ENCODE measurements at regions not wholly inside any gene's neighbourhood (a gene's known extent, or its start where the extent isn't known, plus 50 kb on each side); places are given as distances from the start of the nearest gene placed in this dataset.

DNA sequence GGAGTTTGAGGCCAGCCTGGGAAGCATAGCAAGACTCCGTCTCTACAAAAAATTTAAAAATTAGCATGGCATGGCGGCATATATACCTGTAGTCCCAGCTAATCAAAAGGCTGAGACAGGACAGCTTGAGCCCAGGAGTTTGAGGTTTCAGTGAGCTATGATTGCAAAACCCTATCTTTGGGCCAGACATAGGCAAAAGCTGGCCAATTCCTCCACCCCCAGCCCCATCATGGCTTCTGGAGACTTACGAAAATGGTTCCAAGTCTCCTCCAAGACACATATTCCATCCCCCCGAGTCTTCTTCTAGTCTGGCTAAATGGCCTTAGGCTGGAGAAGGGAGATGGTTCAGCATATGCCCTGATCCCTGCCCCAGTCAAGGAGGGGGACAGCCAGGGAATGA lies 172.8 kb upstream of the HAAO start:
- TF ChIP-seq, protein P1, sequence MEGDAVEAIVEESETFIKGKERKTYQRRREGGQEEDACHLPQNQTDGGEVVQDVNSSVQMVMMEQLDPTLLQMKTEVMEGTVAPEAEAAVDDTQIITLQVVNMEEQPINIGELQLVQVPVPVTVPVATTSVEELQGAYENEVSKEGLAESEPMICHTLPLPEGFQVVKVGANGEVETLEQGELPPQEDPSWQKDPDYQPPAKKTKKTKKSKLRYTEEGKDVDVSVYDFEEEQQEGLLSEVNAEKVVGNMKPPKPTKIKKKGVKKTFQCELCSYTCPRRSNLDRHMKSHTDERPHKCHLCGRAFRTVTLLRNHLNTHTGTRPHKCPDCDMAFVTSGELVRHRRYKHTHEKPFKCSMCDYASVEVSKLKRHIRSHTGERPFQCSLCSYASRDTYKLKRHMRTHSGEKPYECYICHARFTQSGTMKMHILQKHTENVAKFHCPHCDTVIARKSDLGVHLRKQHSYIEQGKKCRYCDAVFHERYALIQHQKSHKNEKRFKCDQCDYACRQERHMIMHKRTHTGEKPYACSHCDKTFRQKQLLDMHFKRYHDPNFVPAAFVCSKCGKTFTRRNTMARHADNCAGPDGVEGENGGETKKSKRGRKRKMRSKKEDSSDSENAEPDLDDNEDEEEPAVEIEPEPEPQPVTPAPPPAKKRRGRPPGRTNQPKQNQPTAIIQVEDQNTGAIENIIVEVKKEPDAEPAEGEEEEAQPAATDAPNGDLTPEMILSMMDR (IDR thresholded peaks at IDR 0.05; ENCODE audit: control extremely low read depth, extremely low read depth, low read depth, missing control alignments), result no peak
- CTCF ChIA-PET, result interaction anchor here (0.6 to 4.7 kb wide), 5 partner anchors 11 to 546 kb away, joined by 3 to 26 read pairs (median 3); no protein-coding TSS in a partner anchor
- POLR2A ChIA-PET, result no interaction called here
- DNase-seq (ENCODE audit: extremely low spot score), result no peak

DNA sequence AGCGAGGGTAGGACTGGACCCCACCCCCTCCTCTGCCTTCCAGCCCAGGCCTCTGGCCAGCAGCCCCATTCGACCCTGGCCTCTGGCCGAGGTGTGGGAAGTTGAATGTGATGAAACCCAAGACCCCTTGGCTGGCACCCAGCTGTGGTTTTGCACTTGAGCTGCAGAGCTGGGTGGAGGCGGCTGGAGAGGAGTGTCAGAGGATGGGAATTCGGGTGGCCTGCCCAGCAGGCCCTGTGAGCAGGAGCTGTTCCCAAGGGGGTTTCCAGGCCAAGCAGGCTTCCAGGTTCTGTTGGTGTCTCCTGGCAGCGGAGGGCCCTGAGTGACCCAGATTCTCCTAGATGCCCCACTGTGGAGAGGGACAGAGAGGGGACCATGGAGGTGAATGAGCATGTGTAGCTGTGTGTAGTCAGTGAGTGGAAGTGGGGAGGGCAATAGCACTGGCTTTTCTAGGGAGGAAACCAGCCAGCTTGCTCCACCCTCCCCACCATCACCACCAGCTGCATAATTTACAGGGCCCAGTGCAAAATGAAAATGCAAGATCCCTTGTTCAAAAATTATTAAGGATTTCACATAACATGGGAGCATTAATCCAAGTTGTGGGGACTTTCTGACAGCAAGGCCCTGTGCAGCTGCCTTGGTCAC lies 172.2 kb upstream of the HAAO start:
- ChIA-PET POLR2A (no interaction called here), CTCF (interaction anchor here (0.6 to 4.7 kb wide), 6 partner anchors 11 to 546 kb away, joined by 3 to 26 read pairs (median 3); no protein-coding TSS in a partner anchor)
- TF ChIP-seq, protein P1 (IDR thresholded peaks at IDR 0.05; ENCODE audit: control extremely low read depth, extremely low read depth, low read depth, missing control alignments), result no peak
- no peak for DNase-seq (ENCODE audit: extremely low spot score)

DNA sequence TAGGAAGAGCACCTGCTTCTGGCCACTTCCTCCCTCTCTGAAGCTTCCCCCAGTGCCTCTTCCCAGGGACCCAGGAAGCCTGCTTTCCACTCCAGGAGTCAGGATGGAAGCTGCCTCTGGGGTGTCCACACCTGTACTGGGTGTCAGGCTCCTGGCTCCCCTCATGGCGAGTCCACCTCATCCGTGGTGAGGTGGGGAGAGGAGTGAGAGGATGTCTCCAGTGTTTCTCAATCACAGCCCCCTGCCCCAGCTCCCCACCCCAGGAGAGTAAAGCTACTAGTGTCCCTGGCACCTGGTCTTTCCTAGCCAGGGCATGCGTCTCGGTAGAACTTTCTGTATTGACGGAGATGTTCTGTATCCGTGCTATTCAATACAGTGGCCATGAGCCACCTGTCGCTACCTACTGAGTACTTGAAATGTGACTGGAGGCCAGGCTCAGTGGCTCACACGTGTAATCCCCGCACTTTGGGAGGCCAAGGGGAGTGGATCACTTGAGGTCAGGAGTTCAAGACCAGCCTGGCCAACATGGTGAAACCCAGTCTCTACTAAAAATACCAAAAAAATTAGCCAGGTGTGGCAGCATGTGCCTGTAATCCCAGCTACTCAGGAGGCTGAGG lies 171.2 kb upstream of the HAAO start:
- ChIA-PET POLR2A (no interaction called here), CTCF (interaction anchor here (1.1 to 4.7 kb wide), 5 partner anchors 12 to 547 kb away, joined by 3 to 26 read pairs (median 3); no protein-coding TSS in a partner anchor)
- DNase-seq (ENCODE audit: extremely low spot score), result no peak
- TF ChIP-seq, protein P1 (IDR thresholded peaks at IDR 0.05; ENCODE audit: control extremely low read depth, extremely low read depth, low read depth, missing control alignments), result no peak

DNA sequence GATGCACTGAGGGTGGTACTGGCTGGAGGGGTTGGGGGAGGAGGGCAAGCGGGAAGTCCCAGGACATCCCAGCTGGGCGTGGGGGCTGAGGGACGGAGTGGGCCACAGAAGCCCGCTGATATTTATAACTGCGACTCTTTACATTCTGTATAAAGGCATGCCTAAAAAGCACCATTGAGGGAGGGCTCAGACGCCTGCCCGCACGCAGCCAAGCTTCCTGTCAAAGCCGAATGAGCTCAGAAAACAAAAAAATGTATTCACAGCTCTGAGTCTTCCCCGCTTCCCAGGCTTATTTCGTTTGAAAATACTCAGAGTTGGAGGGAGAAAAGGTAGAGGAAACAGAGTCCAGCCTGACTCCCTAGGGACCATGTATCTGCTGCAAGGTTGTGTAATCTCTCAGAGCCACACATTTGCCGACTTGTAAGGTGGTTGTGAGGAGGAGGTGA lies 170.1 kb upstream of the HAAO start:
- DNase-seq (ENCODE audit: extremely low spot score), result peak; percentile 48
- CTCF ChIA-PET, result interaction anchor here (0.9 to 4.7 kb wide), 6 partner anchors 11 to 522 kb away, joined by 3 to 26 read pairs (median 4); no protein-coding TSS in a partner anchor
- TF ChIP-seq, protein P1 (IDR thresholded peaks at IDR 0.05; ENCODE audit: control extremely low read depth, extremely low read depth, low read depth, missing control alignments), result no peak
- POLR2A ChIA-PET, result no interaction called here

DNA sequence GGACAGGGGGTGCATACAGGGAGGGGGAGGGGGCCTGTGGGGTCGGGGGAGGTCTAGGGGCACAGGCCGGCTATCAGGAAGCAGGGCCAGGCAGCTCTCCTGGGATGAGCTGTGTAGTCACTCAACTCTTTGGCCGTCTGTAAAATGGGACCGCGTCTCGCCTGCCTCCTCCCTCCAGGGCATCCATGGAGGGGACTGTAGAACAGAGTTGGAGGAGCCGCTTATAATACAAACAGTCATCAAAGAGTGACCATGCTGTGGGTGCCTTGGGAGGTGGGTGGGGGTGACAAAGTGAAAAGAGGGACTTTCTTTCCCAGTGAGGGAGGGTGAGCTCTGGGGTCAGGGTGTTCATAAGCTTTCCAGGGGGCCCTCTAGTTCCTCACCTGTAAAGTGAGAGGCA lies 169.6 kb upstream of the HAAO start:
- CTCF ChIA-PET, result interaction anchor here (0.9 to 4.7 kb wide), 4 partner anchors 11 to 268 kb away, joined by 3 to 26 read pairs (median 4); no protein-coding TSS in a partner anchor
- TF ChIP-seq, protein P1 (IDR thresholded peaks at IDR 0.05; ENCODE audit: control extremely low read depth, extremely low read depth, low read depth, missing control alignments), result no peak
- POLR2A ChIA-PET, result no interaction called here
- DNase-seq (ENCODE audit: extremely low spot score), result no peak

DNA sequence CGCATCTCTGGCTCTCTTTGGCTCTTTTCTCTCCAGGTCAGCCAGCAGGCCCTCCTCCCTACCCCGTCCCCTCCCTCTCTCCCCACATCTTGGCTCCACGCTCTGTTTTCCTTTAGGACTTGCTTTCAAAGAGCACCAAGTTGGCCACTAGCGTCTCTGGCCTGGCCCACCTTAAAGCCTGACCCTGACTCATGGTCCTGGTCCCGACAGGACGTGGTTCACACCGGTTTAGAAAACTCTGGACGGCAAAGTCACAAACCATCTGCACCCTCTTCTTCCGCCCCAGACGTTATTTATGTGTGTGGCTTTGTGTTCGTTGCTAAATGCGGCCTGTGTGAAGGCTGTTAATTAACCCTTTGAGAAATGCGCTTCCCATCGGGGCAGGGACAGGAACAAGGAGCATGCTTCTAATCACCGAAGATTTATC lies 169.0 kb upstream of the HAAO start:
- ChIA-PET CTCF (interaction anchor here (1.3 to 2.1 kb wide), 3 partner anchors 12 to 14 kb away, joined by 4 to 6 read pairs (median 5); no protein-coding TSS in a partner anchor), POLR2A (no interaction called here)
- no peak for DNase-seq (ENCODE audit: extremely low spot score)
- TF ChIP-seq, protein P1 (IDR thresholded peaks at IDR 0.05; ENCODE audit: control extremely low read depth, extremely low read depth, low read depth, missing control alignments), result no peak

Measured in GM10248 (cell line).